Erythroblast (primary cell): ENCODE measurements at regions not wholly inside any gene's neighbourhood (a gene's known extent, or its start where the extent isn't known, plus 50 kb on each side); places are given as distances from the start of the nearest gene placed in this dataset.

ENCODE experiments used
- GATA1 ChIP-seq: IDR thresholded peaks from 2 replicates; pipeline ENCODE4 v1.6.1; 2011; ENCODE audit warnings: low read depth, mild to moderate bottlenecking, control low read depth, low read length, moderate library complexity
- POLR2A ChIP-seq: IDR thresholded peaks from 2 replicates; pipeline ENCODE4 v1.6.1; 2011; ENCODE audit warnings: mild to moderate bottlenecking, low read length

- TF ChIP-seq POLR2A: no peak
- TF ChIP-seq GATA1: no peak
These were observed 307.3 kb upstream of the PIK3R1 start for GRCh38 chr5:67908126-67908765.
